ENCODE measurements at regions not wholly inside any gene's neighbourhood (a gene's known extent, or its start where the extent isn't known, plus 50 kb on each side); places are given as distances from the start of the nearest gene placed in this dataset.
A peak's percentile ranks its signal among the peaks of the same experiment; 100 is the strongest.

- no peak overlapping the region for H3K4me3 ChIP-seq (ENCODE audit: low read depth, low read length)
- no peak for TF ChIP-seq CTCF (IDR thresholded peaks at IDR 0.05; ENCODE audit: insufficient read depth, low read depth, low read length, missing control alignments)
- DNase-seq (ENCODE audit: low read depth): peak; percentile 78
Measured at GRCh38 chr5:123294544-123294943, 128.7 kb downstream of the CEP120 start.

- DNase-seq (ENCODE audit: low read depth): no peak
- H3K4me3 ChIP-seq (ENCODE audit: low read depth, low read length): no peak overlapping the region
- no peak for TF ChIP-seq CTCF (IDR thresholded peaks at IDR 0.05; ENCODE audit: insufficient read depth, low read depth, low read length, missing control alignments)
Measured at GRCh38 chr5:123289210-123289609, 134.0 kb downstream of the CEP120 start.

GRCh38 chr5:123287881-123288280, 135.3 kb downstream of the CEP120 start:
- no peak for TF ChIP-seq CTCF (IDR thresholded peaks at IDR 0.05; ENCODE audit: insufficient read depth, low read depth, low read length, missing control alignments)
- DNase-seq (ENCODE audit: low read depth): no peak
- no peak overlapping the region for H3K4me3 ChIP-seq (ENCODE audit: low read depth, low read length)

- no peak for DNase-seq (ENCODE audit: low read depth)
- no peak for TF ChIP-seq CTCF (IDR thresholded peaks at IDR 0.05; ENCODE audit: insufficient read depth, low read depth, low read length, missing control alignments)
- H3K4me3 ChIP-seq (ENCODE audit: low read depth, low read length): no peak overlapping the region
Measured at GRCh38 chr5:123286891-123287290, 136.3 kb downstream of the CEP120 start.

- no peak for DNase-seq (ENCODE audit: low read depth)
- H3K4me3 ChIP-seq (ENCODE audit: low read depth, low read length): no peak overlapping the region
- TF ChIP-seq CTCF (IDR thresholded peaks at IDR 0.05; ENCODE audit: insufficient read depth, low read depth, low read length, missing control alignments): no peak
Measured at GRCh38 chr5:123285122-123286023, 137.8 kb downstream of the CEP120 start.

GRCh38 chr5:123283499-123283898, 139.7 kb downstream of the CEP120 start:
- H3K4me3 ChIP-seq (ENCODE audit: low read depth, low read length): no peak overlapping the region
- DNase-seq (ENCODE audit: low read depth): no peak
- no peak for TF ChIP-seq CTCF (IDR thresholded peaks at IDR 0.05; ENCODE audit: insufficient read depth, low read depth, low read length, missing control alignments)

- DNase-seq (ENCODE audit: low read depth): no peak
- no peak overlapping the region for H3K4me3 ChIP-seq (ENCODE audit: low read depth, low read length)
- no peak for TF ChIP-seq CTCF (IDR thresholded peaks at IDR 0.05; ENCODE audit: insufficient read depth, low read depth, low read length, missing control alignments)
Measured at GRCh38 chr5:123283031-123283430, 140.2 kb downstream of the CEP120 start.

Data from GM12865 (cell line).